Caco-2 (cell line): ENCODE measurements at regions not wholly inside any gene's neighbourhood (a gene's known extent, or its start where the extent isn't known, plus 50 kb on each side); places are given as distances from the start of the nearest gene placed in this dataset.
"Not testable (repeated sequence)": the region's sequence is repeated elsewhere in the genome, so short reads cannot be mapped to it uniquely, and the experiment has no call there.

ENCODE experiments used
- BruUV-seq: library from RNA; stranded (reverse); fragments of 400-500 nt; replicated peaks from 2 replicates; lab custom pipeline; 2021; lab: Mats Ljungman, UMichigan
- CTCF ChIA-PET: fragments of 300-600 bp; sonication (Branson Sonifier 250); formaldehyde crosslinking; loops from one replicate; lab custom pipeline; 2022; ENCODE audit warnings: antibody characterized with exemption; lab: Charles Lee
- POLR2A ChIA-PET: fragments of 300-600 bp; sonication (Branson Sonifier 250); formaldehyde crosslinking; loops from one replicate; lab custom pipeline; 2022; ENCODE audit warnings: antibody characterized with exemption; lab: Charles Lee
- DNase-seq, 2 experiments: peaks; one replicate each; pipeline versions ENCODE4 v3.0.0 to v3.0.0-alpha.2; 2020 to 2022
- H3K27me3 ChIP-seq: replicated peaks from 2 replicates; pipeline ENCODE4 v1.6.0; 2011; ENCODE audit warnings: low read length; ENCODE audit not compliant: control insufficient read depth, insufficient read depth
- H3K36me3 ChIP-seq: 2 replicates; pipeline ENCODE4 v1.5.1; 2011; ENCODE audit warnings: low read length; ENCODE audit not compliant: control insufficient read depth, insufficient read depth
- H3K4me1 ChIP-seq: fragments of 250-450 bp; sonication (Bioruptor Pico); 2 replicates; pipeline ENCODE4 v1.5.1; 2020; ENCODE audit warnings: mild to moderate bottlenecking
- H3K4me3 ChIP-seq: 2 replicates; pipeline ENCODE4 v1.5.1; 2011; ENCODE audit warnings: low read depth, mild to moderate bottlenecking, control low read depth, low read length
- H3K9me3 ChIP-seq: fragments of 250-450 bp; sonication (Bioruptor Pico); 2 replicates; pipeline ENCODE4 v1.5.1; 2020; ENCODE audit warnings: mild to moderate bottlenecking, moderate library complexity
- H3K27ac Mint-ChIP-seq: one replicate; pipeline ENCODE4 v1.8.0; 2022; ENCODE audit warnings: mixed read lengths; ENCODE audit not compliant: unreplicated experiment
- H3K27me3 Mint-ChIP-seq: one replicate; pipeline ENCODE4 v1.8.0; 2022; ENCODE audit warnings: mixed read lengths; ENCODE audit not compliant: insufficient read depth, unreplicated experiment
- H3K36me3 Mint-ChIP-seq: one replicate; pipeline ENCODE4 v1.8.0; 2022; ENCODE audit warnings: mild to moderate bottlenecking, mixed read lengths; ENCODE audit not compliant: insufficient read depth, unreplicated experiment
- H3K4me1 Mint-ChIP-seq: one replicate; pipeline ENCODE4 v1.8.0; 2022; ENCODE audit warnings: low read depth, mixed read lengths; ENCODE audit not compliant: unreplicated experiment
- H3K4me3 Mint-ChIP-seq: one replicate; pipeline ENCODE4 v1.8.0; 2022; ENCODE audit warnings: mild to moderate bottlenecking, moderate library complexity, mixed read lengths; ENCODE audit not compliant: unreplicated experiment
- H3K9me3 Mint-ChIP-seq: one replicate; pipeline ENCODE4 v1.8.0; 2022; ENCODE audit warnings: mixed read lengths; ENCODE audit not compliant: unreplicated experiment
- intact Hi-C: fragments of 100-400 bp; cut with micrococcal nuclease; formaldehyde crosslinking; loops from one replicate; pipeline ENCODE4 v1.10.0; 2022; ENCODE audit not compliant: unreplicated experiment
- TF ChIP-seq, protein P1 (sequence below), 2 experiments: fragments of 200-600 bp in 1 of 2; IDR thresholded peaks; 1 replicate in 1 of 2; 2 replicates in 1 of 2; pipeline versions ENCODE4 v1.5.1 to v1.8.0; 2011 to 2022; ENCODE audit warnings: antibody characterized with exemption in 1 of 2, control low read depth in 1 of 2, inconsistent platforms in 1 of 2, low read depth in 1 of 2, low read length in 1 of 2, mild to moderate bottlenecking in 1 of 2, moderate library complexity in 1 of 2; ENCODE audit not compliant: insufficient read depth in 1 of 2, severe bottlenecking in 1 of 2, unreplicated experiment in 1 of 2

DNA sequence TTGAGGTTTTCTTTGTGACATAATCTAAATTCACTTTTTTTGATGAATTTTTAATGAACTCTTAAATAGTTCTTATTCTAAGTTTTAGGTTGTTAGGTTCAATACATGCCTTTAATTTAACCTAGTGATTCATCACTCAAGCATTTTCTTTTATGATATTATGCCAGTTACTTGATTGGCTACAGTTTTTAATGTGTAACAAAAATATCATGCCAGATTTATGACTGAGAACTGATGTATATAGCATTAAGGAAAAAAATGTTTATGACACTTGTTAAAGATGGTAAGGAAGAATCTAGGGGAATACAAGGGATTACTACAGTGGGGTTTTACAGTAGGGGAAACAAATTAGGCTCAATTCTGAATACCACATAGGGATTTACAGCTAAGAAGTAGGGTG lies 103.1 kb downstream of the VGLL3 start:
- no peaks in the 10 kb centered on the region for H3K36me3 ChIP-seq

GRCh38 chr3:86880066-86880465 lies 110.9 kb downstream of the VGLL3 start:
- Histone ChIP-seq H3K4me1 (no peaks in the 10 kb centered on the region), H3K9me3 (no peaks in the 10 kb centered on the region), H3K36me3 (no peaks in the 10 kb centered on the region), H3K27me3 (no peaks in the 10 kb centered on the region), H3K4me3 (no peak overlapping the region)
- ChIA-PET POLR2A (no interaction called here), CTCF (no interaction called here)
- Mint-ChIP-seq H3K36me3 (no peaks in the 10 kb centered on the region), H3K4me1 (no peaks in the 10 kb centered on the region), H3K27me3 (peaks cover 5% of the 10 kb centered on the region), H3K9me3 (no peaks in the 10 kb centered on the region), H3K4me3 (no peak overlapping the region), H3K27ac (no peak overlapping the region)
- intact Hi-C loops, result no loop called here
- no peak for DNase-seq
- TF ChIP-seq, protein P1, sequence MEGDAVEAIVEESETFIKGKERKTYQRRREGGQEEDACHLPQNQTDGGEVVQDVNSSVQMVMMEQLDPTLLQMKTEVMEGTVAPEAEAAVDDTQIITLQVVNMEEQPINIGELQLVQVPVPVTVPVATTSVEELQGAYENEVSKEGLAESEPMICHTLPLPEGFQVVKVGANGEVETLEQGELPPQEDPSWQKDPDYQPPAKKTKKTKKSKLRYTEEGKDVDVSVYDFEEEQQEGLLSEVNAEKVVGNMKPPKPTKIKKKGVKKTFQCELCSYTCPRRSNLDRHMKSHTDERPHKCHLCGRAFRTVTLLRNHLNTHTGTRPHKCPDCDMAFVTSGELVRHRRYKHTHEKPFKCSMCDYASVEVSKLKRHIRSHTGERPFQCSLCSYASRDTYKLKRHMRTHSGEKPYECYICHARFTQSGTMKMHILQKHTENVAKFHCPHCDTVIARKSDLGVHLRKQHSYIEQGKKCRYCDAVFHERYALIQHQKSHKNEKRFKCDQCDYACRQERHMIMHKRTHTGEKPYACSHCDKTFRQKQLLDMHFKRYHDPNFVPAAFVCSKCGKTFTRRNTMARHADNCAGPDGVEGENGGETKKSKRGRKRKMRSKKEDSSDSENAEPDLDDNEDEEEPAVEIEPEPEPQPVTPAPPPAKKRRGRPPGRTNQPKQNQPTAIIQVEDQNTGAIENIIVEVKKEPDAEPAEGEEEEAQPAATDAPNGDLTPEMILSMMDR (IDR thresholded peaks at IDR 0.05; ENCODE audit: insufficient read depth in 1 of 2, low read depth in 1 of 2, low read length in 1 of 2, severe bottlenecking in 1 of 2, unreplicated experiment in 1 of 2), result no peak
- BruUV-seq, result no TSS peak

More for the DNA sequence above, 103.1 kb downstream of the VGLL3 start:
- Mint-ChIP-seq H3K36me3 (no peaks in the 10 kb centered on the region), H3K27me3 (peaks cover 5% of the 10 kb centered on the region), H3K9me3 (no peaks in the 10 kb centered on the region), H3K4me1 (no peaks in the 10 kb centered on the region), H3K4me3 (no peak overlapping the region), H3K27ac (no peak overlapping the region)
- H3K4me1 ChIP-seq, result no peaks in the 10 kb centered on the region
- H3K27me3 ChIP-seq, result no peaks in the 10 kb centered on the region
- intact Hi-C loops, result no loop called here
- no peaks in the 10 kb centered on the region for H3K9me3 ChIP-seq
- no peak for DNase-seq
- POLR2A ChIA-PET, result no interaction called here
- BruUV-seq, result no TSS peak
- CTCF ChIA-PET, result no interaction called here
- TF ChIP-seq, protein P1 (IDR thresholded peaks at IDR 0.05; ENCODE audit: insufficient read depth in 1 of 2, low read depth in 1 of 2, low read length in 1 of 2, severe bottlenecking in 1 of 2, unreplicated experiment in 1 of 2), result no peak
- H3K4me3 ChIP-seq, result no peak overlapping the region

DNA sequence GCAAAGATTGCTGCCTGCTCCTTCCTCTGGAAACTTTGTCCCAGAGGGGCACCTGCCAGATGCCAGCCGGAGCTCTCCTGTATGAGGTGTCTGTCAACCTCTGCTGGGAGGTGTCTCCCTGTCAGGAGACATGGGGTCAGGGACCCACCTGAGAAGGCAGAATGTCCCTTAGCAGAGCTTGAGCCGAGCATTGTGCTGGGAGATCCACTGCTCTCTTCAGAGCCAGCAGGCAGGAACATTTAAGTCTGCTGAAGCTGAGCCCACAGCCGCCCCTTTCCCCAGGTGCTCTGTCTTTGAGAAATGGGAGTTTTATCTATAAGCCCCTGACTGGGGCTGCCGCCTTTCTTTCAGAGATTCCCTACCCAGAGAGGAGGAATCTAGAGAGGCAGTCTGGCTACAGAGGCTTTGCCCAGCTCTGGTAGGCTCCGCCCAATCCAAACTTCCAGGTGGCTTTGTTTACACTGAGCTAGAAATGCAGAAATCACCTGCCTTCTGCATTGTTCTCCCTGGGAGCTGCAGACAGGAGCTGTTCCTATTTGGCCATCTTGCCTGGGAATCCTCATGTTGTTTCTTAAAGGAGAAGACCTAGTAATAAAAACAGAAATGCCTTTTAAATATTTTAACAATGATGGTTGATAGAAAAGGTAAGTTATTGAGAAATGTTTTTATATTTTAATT lies 114.3 kb downstream of the VGLL3 start:
- H3K4me3 Mint-ChIP-seq, result not testable (repeated sequence)

GRCh38 chr3:86874790-86875189 lies 116.2 kb downstream of the VGLL3 start:
- H3K36me3 ChIP-seq, BruUV-seq, H3K4me3 ChIP-seq, DNase-seq, H3K27me3 ChIP-seq, H3K27ac Mint-ChIP-seq, H3K4me1 ChIP-seq, H3K4me1 Mint-ChIP-seq, H3K9me3 ChIP-seq, H3K9me3 Mint-ChIP-seq, CTCF ChIA-PET, H3K4me3 Mint-ChIP-seq, POLR2A ChIA-PET, H3K36me3 Mint-ChIP-seq, intact Hi-C loops: not testable (repeated sequence)
- H3K27me3 Mint-ChIP-seq, result peaks cover 12% of the 10 kb centered on the region

More for the DNA sequence above, 114.3 kb downstream of the VGLL3 start:
- BruUV-seq, H3K9me3 ChIP-seq, H3K27ac Mint-ChIP-seq, H3K36me3 ChIP-seq, H3K4me3 ChIP-seq, CTCF ChIA-PET, H3K27me3 ChIP-seq, H3K9me3 Mint-ChIP-seq, H3K4me1 ChIP-seq, H3K36me3 Mint-ChIP-seq, H3K4me1 Mint-ChIP-seq, intact Hi-C loops: not testable (repeated sequence)
- peaks cover 12% of the 10 kb centered on the region for H3K27me3 Mint-ChIP-seq
- DNase-seq, result peak; percentile 34 to 41
- POLR2A ChIA-PET, result interaction anchor here (0.6 kb wide), 1 partner anchor 185 kb away, joined by 4 read pairs; no protein-coding TSS in a partner anchor
